Epithelial cell of proximal tubule (primary cell): ENCODE measurements at regions not wholly inside any gene's neighbourhood (a gene's known extent, or its start where the extent isn't known, plus 50 kb on each side); places are given as distances from the start of the nearest gene placed in this dataset.

ENCODE experiments used
- DNase-seq: peaks from one replicate; pipeline ENCODE4 v3.0.0-alpha.2; 2011; ENCODE audit warnings: low read depth
- H3K4me3 ChIP-seq: 2 replicates; pipeline ENCODE4 v1.5.1; 2011; ENCODE audit warnings: low read depth, mild to moderate bottlenecking, low read length
- TF ChIP-seq, protein P1 (sequence below): conservative IDR thresholded peaks from 2 replicates; pipeline ENCODE4 v1.5.1; 2012; ENCODE audit warnings: low read depth, mild to moderate bottlenecking, low read length

DNA sequence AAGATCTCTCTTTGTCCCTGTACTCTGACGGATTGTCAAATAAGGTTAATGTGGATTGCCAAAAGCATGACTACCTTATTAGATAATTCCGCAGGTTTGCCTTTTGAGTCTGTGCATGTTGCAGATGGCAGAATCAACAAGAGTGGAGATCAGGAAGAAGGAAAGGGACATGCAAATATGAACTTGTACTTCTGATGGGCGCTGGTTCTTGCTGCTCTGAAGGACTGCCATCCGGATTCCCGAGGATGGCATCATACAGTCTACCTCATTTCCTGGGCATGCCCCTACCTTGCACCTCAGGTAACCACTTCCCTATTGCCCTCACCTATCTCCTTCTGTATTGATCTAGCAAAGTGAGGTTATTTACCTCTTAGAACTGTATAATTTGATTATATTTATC, 504.2 kb downstream of the ACTL7B start:
- H3K4me3 ChIP-seq, result no peak overlapping the region
- TF ChIP-seq, protein P1, sequence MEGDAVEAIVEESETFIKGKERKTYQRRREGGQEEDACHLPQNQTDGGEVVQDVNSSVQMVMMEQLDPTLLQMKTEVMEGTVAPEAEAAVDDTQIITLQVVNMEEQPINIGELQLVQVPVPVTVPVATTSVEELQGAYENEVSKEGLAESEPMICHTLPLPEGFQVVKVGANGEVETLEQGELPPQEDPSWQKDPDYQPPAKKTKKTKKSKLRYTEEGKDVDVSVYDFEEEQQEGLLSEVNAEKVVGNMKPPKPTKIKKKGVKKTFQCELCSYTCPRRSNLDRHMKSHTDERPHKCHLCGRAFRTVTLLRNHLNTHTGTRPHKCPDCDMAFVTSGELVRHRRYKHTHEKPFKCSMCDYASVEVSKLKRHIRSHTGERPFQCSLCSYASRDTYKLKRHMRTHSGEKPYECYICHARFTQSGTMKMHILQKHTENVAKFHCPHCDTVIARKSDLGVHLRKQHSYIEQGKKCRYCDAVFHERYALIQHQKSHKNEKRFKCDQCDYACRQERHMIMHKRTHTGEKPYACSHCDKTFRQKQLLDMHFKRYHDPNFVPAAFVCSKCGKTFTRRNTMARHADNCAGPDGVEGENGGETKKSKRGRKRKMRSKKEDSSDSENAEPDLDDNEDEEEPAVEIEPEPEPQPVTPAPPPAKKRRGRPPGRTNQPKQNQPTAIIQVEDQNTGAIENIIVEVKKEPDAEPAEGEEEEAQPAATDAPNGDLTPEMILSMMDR, result no peak
- no peak for DNase-seq

DNA sequence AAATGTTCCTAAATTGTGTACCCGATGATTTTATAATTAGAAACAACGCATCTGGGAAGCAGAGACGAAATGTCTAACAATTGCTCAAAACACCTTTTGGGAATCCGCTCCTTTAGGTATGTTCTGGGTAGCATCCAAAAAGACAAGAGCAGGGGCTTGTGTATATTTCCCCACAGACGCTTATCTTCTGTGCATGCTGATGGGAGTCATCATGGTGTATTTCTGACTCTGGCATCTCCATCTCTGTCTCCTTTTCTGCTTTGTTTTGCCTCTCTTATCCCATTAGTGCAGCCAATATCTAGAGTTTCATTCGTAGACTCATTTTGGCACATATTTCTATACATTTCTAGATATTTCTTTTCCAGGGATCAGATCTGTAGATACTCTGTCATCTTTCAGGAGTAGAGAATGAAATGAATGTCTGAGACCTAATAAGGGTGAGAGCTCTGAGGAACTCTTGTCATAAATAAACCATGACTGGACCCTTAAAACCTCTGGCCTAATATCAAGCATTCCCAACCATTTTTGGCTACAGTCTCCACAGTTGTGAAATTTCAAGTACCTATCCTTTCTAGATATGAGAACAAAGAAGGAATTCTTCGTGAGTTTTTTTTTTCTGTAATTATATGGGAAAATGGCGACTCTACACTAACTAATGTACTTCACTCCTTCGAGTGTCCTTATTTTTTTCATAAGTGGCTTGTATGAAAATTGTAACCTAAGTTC, 508.2 kb downstream of the ACTL7B start:
- no peak overlapping the region for H3K4me3 ChIP-seq
- TF ChIP-seq, protein P1, result no peak
- DNase-seq, result no peak

DNA sequence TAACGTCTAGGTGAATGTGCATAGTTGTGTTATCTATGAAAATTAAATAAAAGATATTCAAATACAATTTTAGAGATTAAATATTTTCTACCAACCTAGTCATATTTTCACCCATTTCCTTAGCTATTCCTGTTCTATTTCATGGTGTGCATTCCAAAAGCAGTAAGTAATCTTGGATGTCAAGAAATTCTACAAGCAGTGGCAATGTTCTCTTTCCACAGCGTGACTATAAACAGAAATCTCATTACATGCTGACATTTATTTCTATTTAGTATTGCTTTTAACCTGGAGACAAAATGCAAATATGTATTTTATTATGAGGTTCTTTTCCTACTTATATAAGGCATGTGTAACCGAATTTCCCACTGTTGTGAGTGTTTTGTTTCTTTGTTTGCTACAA, 510.0 kb downstream of the ACTL7B start:
- no peak for DNase-seq
- TF ChIP-seq, protein P1, result no peak
- no peak overlapping the region for H3K4me3 ChIP-seq

DNA sequence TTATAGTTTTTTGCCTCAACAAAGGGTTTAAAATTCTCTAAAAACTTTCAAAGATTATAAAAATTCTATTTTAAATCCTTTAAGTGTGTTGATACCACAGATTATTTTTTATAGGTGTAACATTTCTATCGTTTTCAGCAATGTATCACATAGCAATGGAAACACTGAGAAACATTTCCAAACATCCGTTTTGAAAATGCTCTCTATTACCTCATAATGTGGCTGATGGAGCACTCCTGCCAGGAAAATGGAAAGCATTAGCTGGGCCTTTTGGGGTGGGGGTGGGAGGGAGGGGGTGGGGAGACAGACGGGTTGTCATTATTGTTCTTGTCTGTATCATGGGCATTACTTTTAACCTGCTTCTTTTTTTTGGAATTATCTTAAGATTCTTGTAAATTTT, 516.5 kb downstream of the ACTL7B start:
- DNase-seq, result no peak

DNA sequence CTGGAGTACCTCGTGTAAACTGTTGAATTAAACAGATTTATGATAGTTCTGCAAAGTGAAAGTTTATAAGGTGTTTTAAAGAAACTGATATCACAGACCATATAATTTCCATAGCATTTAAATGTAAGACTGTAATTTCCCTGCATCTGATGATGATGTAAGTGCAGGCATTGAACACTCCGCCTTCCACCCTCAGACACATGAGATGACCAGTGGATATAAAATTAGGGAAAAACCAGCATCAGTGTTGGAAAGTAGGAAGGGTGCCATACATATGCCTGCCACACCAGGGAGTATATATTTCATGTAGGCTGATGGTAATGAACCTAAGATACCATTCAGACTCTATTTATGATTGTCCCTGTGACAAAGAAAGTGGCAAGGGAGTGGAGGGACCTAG, 519.2 kb downstream of the ACTL7B start:
- TF ChIP-seq, protein P1, result no peak
- DNase-seq, result no peak
- H3K4me3 ChIP-seq, result no peak overlapping the region

More for the DNA sequence above, 516.5 kb downstream of the ACTL7B start:
- TF ChIP-seq, protein P1, result no peak
- H3K4me3 ChIP-seq, result no peak overlapping the region

DNA sequence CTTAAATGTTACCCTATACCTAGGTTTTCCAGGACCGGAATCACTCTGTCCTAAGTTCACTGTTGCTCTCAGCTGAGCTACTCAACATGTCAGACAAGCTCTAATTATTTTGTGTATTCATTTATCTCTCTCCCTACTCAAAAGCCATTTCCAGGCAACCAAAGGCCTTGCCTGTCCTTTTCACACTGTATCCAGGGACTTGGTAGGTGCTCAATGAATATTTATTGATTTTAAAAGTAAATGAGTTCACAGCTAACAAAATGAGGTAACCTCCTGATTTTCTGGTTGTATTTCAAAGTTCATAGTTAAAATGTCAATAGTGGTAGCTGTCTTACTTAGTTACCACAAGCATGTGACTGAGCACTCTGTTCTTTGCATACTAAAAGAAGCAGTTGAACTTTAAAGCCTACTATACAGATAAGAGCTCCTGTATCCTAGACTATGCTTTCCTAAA, 522.2 kb downstream of the ACTL7B start:
- DNase-seq, result no peak
- no peak overlapping the region for H3K4me3 ChIP-seq
- TF ChIP-seq, protein P1, result no peak

DNA sequence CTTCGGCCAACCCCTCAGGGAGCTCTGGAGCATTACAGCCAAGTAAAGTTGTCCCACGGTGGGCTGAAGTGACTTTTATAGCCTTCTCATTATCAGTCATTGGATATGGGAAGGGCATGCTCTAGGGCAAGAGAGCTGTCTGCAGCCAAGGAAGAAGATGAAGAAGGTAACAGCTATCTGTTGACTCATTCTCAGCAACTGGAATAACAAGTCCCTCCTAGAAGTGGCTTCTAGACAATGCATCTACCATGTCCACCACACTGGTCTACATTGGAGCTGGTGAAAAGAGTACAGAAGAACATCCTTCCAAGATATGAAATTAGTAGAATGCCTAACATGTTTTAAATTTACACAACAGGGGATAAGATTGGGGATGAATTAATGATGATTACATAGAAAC, 524.2 kb downstream of the ACTL7B start:
- H3K4me3 ChIP-seq, result no peak overlapping the region
- DNase-seq, result no peak
- TF ChIP-seq, protein P1, result no peak
